ENCODE measurements at regions not wholly inside any gene's neighbourhood (a gene's known extent, or its start where the extent isn't known, plus 50 kb on each side); places are given as distances from the start of the nearest gene placed in this dataset.

DNA sequence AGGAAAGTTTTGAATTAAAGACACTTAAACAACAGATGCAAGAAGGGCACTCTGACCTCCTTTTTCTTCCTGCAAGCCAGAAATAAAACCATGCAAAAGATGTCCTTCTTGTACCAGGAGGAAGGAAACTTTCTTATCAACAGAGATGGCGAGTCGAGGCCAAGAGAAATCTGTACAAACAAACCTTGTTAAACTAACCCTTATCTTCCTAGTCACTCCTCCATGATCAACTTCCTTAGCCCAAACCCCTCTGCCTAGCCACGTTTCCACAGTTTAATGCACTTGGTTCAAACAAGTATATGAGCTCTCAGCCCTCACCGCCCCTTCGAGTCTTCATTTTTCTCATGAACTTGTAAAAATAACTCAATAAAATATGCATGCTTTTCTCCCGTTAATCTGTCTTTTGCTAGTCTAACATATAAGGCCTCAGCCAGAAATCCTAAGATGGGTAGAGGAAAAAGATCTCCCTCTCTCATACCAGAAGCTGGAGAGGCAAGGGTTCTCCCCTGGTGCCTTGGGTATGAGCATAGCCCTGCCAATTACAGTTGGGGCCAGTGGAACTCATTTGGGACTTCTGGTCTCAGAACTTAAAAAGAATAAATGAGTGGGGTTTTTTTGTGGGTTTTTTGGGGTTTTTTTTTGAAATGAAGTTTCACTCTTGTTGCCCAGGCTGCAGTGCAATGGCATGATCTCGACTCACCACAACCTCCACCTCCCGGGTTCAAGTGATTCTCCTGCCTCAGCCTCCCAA is 141.7 kb upstream of the SOD1 start:
- Histone ChIP-seq H3K27me3 (ENCODE audit: control insufficient read depth in 2 of 2, insufficient read depth in 2 of 2, low read length in 2 of 2) (peaks cover 29 to 31% of the 10 kb centered on the region in 2 experiments; a peak in 4 of 5 replicates), H3K9ac (ENCODE audit: insufficient read depth in 1 of 2, low read depth in 2 of 2, low read length in 2 of 2) (no peak overlapping the region), H3K36me3 (ENCODE audit: control insufficient read depth, insufficient read depth, low read length) (no peaks in the 10 kb centered on the region), H2AFZ (ENCODE audit: low read depth, low read length) (no peak overlapping the region), H3K27ac (ENCODE audit: extremely low read depth, low read depth, low read length) (no peak overlapping the region), H4K20me1 (replicated peaks; ENCODE audit: control insufficient read depth, insufficient read depth, low read length) (no peaks in the 10 kb centered on the region; the same call in 1 of the 2 replicates), H3K9me1 (ENCODE audit: control insufficient read depth, insufficient read depth, low read length) (no peaks in the 10 kb centered on the region), H3K4me2 (ENCODE audit: insufficient read depth, low read length) (no peak overlapping the region), H3K4me3 (no peak overlapping the region), H3K79me2 (ENCODE audit: control insufficient read depth, insufficient read depth, low read length) (no peaks in the 10 kb centered on the region), H3K9me3 (replicated peaks; ENCODE audit: control insufficient read depth, insufficient read depth, low read depth, low read length) (no peaks in the 10 kb centered on the region), H3K4me1 (replicated peaks in 1 of 2; ENCODE audit: control insufficient read depth in 2 of 2, insufficient read depth in 2 of 2, low read length in 2 of 2) (no peaks in the 10 kb centered on the region)
- BruUV-seq (replicated peaks), result no TSS peak
- ChIA-PET POLR2A (interaction anchor here (0.6 kb wide), 1 partner anchor 1604 kb away, joined by 3 read pairs; no protein-coding TSS in a partner anchor), CTCF (ENCODE audit: low intra/inter-chr PET ratio) (no interaction called here)
- no peak for FAIRE-seq
- TF ChIP-seq PHF8 (IDR thresholded peaks at IDR 0.05; ENCODE audit: borderline replicate concordance, low read length), result no peak
- no peak for TF ChIP-seq NCOA4 (IDR thresholded peaks at IDR 0.05; ENCODE audit: partially characterized antibody)
- no peak for TF ChIP-seq SOX6 (IDR thresholded peaks at IDR 0.05)
- no peak for TF ChIP-seq HNRNPL (IDR thresholded peaks at IDR 0.05; ENCODE audit: low read depth, low read length)
- TF ChIP-seq ZNF217 (CRISPR knock-in tag; IDR thresholded peaks at IDR 0.05), result no peak
- TF ChIP-seq KAT8 (IDR thresholded peaks at IDR 0.05; ENCODE audit: low read depth), result no peak
- no peak for TF ChIP-seq PML (IDR thresholded peaks at IDR 0.05; ENCODE audit: low read length)
- TF ChIP-seq, protein P1, sequence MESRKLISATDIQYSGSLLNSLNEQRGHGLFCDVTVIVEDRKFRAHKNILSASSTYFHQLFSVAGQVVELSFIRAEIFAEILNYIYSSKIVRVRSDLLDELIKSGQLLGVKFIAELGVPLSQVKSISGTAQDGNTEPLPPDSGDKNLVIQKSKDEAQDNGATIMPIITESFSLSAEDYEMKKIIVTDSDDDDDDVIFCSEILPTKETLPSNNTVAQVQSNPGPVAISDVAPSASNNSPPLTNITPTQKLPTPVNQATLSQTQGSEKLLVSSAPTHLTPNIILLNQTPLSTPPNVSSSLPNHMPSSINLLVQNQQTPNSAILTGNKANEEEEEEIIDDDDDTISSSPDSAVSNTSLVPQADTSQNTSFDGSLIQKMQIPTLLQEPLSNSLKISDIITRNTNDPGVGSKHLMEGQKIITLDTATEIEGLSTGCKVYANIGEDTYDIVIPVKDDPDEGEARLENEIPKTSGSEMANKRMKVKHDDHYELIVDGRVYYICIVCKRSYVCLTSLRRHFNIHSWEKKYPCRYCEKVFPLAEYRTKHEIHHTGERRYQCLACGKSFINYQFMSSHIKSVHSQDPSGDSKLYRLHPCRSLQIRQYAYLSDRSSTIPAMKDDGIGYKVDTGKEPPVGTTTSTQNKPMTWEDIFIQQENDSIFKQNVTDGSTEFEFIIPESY (CRISPR knock-in tag; IDR thresholded peaks at IDR 0.05), result no peak
- no peak for TF ChIP-seq TARDBP (IDR thresholded peaks at IDR 0.05)
- TF ChIP-seq ZNF444 (CRISPR knock-in tag; IDR thresholded peaks at IDR 0.05), result no peak
- no peak for TF ChIP-seq ZBTB8A (IDR thresholded peaks at IDR 0.05; ENCODE audit: partially characterized antibody)
- TF ChIP-seq DACH1 (IDR thresholded peaks at IDR 0.05; ENCODE audit: partially characterized antibody), result no peak
- TF ChIP-seq, protein P2, sequence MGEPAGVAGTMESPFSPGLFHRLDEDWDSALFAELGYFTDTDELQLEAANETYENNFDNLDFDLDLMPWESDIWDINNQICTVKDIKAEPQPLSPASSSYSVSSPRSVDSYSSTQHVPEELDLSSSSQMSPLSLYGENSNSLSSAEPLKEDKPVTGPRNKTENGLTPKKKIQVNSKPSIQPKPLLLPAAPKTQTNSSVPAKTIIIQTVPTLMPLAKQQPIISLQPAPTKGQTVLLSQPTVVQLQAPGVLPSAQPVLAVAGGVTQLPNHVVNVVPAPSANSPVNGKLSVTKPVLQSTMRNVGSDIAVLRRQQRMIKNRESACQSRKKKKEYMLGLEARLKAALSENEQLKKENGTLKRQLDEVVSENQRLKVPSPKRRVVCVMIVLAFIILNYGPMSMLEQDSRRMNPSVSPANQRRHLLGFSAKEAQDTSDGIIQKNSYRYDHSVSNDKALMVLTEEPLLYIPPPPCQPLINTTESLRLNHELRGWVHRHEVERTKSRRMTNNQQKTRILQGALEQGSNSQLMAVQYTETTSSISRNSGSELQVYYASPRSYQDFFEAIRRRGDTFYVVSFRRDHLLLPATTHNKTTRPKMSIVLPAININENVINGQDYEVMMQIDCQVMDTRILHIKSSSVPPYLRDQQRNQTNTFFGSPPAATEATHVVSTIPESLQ (CRISPR knock-in tag; IDR thresholded peaks at IDR 0.05), result no peak
- TF ChIP-seq, protein P3, sequence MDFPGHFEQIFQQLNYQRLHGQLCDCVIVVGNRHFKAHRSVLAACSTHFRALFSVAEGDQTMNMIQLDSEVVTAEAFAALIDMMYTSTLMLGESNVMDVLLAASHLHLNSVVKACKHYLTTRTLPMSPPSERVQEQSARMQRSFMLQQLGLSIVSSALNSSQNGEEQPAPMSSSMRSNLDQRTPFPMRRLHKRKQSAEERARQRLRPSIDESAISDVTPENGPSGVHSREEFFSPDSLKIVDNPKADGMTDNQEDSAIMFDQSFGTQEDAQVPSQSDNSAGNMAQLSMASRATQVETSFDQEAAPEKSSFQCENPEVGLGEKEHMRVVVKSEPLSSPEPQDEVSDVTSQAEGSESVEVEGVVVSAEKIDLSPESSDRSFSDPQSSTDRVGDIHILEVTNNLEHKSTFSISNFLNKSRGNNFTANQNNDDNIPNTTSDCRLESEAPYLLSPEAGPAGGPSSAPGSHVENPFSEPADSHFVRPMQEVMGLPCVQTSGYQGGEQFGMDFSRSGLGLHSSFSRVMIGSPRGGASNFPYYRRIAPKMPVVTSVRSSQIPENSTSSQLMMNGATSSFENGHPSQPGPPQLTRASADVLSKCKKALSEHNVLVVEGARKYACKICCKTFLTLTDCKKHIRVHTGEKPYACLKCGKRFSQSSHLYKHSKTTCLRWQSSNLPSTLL (IDR thresholded peaks at IDR 0.05), result no peak
- no peak for TF ChIP-seq HDAC2 (IDR thresholded peaks at IDR 0.05)
- DNase-seq (ENCODE audit: extremely low read depth in 1 of 4, low spot score in 3 of 4), result no peak
- 4% methylated on average over 8 of the region's 8 CpGs for WGBS (ENCODE audit: insufficient coverage, low coverage, missing lambda C conversion rate)
- no peak for ATAC-seq
- intact Hi-C loops (cut with micrococcal nuclease) (no loop called here), in situ Hi-C loops (cut with MboI) (no loop called here)
